IPS DF 6.9 (cell line): ENCODE measurements at regions not wholly inside any gene's neighbourhood (a gene's known extent, or its start where the extent isn't known, plus 50 kb on each side); places are given as distances from the start of the nearest gene placed in this dataset.

Source experiments
- DNase-seq: peaks from one replicate; pipeline ENCODE4 v3.0.0-alpha.2; 2013; ENCODE audit warnings: low read depth, low spot score
- H3K27ac ChIP-seq: one replicate; pipeline ENCODE4 v1.5.1; 2013; ENCODE audit warnings: low read length, control low read depth
- H3K27me3 ChIP-seq: 2 replicates; pipeline ENCODE4 v1.6.1; 2013; ENCODE audit warnings: mild to moderate bottlenecking, low read length; ENCODE audit not compliant: control insufficient read depth, insufficient read depth
- H3K36me3 ChIP-seq: 2 replicates; pipeline ENCODE4 v1.6.1; 2013; ENCODE audit warnings: low read length; ENCODE audit not compliant: control insufficient read depth, insufficient read depth
- H3K4me1 ChIP-seq: 2 replicates; pipeline ENCODE4 v1.6.1; 2013; ENCODE audit warnings: low read length; ENCODE audit not compliant: control insufficient read depth, insufficient read depth
- H3K4me3 ChIP-seq: 2 replicates; pipeline ENCODE4 v1.5.1; 2013; ENCODE audit warnings: mild to moderate bottlenecking, low read length
- H3K9me3 ChIP-seq: 2 replicates; pipeline ENCODE4 v1.6.1; 2013; ENCODE audit warnings: low read length, inconsistent platforms; ENCODE audit not compliant: control insufficient read depth, insufficient read depth
- WGBS: extraction: QIAGEN DNeasy Blood & Tissue Kit; methylation state at CpG from one replicate; pipeline ENCODE4 v1.1.7; 2013; ENCODE audit warnings: mixed read lengths, missing lambda C conversion rate; ENCODE audit not compliant: insufficient read length, insufficient coverage; 5-methylcytosine and 5-hydroxymethylcytosine counted together

DNA sequence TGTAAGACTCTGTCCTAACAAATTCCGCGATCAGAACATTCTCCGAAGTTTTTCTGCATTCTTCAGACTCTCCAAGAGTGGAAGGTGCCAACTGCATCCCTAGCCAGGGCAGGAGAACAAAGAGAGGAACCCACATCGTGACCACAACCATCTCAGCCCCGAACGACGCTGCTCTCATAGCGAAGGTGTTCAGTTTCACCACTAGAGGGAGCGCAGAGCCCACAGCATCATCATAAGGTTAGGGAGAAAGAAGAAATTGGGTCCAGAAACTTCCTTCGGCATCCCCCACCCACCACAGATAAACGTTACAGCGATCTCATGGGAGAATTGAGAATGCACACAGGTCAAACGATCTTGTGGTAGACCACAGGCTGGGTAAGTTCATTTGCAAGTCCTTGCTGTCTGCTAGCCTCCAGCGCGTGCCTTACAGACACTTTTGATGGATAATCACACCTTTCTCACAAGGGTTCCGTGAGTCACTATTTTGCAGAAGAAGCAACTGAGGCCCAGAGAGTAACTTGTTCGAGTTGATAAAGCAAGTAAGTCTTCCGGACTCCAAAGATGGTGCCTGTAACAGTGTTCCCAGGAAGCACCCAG, 53.7 kb upstream of the ARL4C start:
- no peak overlapping the region for H3K4me3 ChIP-seq

DNA sequence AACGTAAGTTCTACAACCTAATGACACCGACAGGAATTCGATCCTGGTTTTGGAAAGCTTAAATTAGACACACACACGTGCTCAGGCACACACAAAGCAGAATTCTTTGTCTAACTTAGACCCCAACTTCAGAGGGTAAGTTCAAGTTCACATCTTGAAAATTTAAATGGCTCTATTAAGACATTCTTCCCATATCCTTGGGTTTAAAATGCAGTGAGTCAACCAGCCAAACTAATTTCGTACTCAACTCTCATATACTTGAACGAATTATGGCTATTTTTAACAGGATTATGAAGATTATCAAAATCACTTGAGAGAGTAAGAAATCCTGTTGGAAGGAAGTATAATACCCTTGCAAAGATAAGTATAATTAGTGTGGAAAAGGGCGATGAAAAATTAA, 53.2 kb upstream of the ARL4C start:
- H3K27ac ChIP-seq, result no peak overlapping the region
- peaks cover 6% of the 10 kb centered on the region for H3K4me1 ChIP-seq
- H3K4me3 ChIP-seq, result no peak overlapping the region
- no peak for DNase-seq
- H3K36me3 ChIP-seq, result no peaks in the 10 kb centered on the region
- H3K27me3 ChIP-seq, result no peaks in the 10 kb centered on the region
- no peaks in the 10 kb centered on the region for H3K9me3 ChIP-seq
- WGBS, result 100% methylated on average over 1 of the region's 7 CpGs

More for the DNA sequence above, 53.7 kb upstream of the ARL4C start:
- no peak overlapping the region for H3K27ac ChIP-seq
- H3K4me1 ChIP-seq, result peaks cover 6% of the 10 kb centered on the region
- no CpG with 5 or more reads among the region's 18 CpGs for WGBS
- peak; percentile 74 for DNase-seq
- H3K27me3 ChIP-seq, result no peaks in the 10 kb centered on the region
- H3K9me3 ChIP-seq, result no peaks in the 10 kb centered on the region
- H3K36me3 ChIP-seq, result no peaks in the 10 kb centered on the region

DNA sequence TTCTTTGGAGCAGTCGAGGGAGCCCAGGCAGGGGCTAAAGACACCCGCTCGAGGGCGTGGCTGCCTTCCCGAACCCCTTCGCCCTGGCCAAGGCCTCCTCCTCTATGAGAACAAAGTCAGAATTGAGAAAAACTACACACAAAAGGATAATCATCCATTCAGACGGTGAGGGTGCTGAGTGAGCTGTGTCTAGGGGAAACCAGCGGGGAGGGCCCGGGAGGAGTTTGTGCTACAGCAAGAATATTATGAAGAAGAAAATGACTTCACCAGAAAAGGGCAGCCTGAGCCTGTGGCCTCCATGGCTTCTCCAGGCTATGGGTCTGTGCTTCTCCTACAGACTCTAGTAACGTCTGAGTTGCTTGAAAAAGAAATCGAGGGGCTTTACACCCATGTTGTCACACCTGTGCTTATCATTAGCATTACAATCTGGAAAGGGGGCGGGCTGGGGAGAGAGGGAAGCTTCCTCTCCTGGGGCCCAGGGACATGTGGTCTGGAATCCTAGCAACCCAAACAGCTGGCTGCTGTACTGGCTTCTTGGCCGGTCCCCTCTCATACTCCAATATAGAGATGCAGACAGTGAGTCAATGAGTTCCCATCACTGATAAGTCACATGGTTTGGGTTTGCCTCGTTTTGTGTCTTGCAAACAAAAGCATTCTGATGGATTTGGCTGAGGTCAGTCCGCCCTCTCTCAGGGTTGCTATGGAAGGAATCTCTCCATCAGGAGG, 52.0 kb upstream of the ARL4C start:
- H3K4me1 ChIP-seq, result peaks cover 6% of the 10 kb centered on the region
- DNase-seq, result no peak
- no peaks in the 10 kb centered on the region for H3K27me3 ChIP-seq
- WGBS, result no CpG with 5 or more reads among the region's 15 CpGs
- H3K36me3 ChIP-seq, result no peaks in the 10 kb centered on the region
- no peak overlapping the region for H3K4me3 ChIP-seq
- H3K9me3 ChIP-seq, result no peaks in the 10 kb centered on the region
- H3K27ac ChIP-seq, result no peak overlapping the region

DNA sequence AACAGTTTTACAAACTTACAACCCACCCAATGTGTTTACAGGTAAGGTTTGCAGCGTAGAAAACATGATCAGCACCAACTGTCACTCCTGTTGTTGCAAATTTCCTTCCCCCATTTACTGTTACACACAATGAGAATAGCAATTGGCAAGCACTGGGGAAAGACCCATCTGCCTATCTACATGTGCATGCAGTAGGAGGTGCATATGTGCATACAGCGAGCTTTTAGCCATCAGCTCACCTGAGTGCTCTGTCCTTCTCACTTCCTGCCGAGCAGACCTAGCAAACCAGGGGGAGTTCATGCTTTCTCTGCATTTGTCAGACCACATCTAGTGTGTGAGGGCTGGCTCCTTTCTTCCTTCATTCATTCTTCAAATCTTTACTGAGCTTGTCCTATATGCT, 49.9 kb upstream of the ARL4C start:
- H3K4me1 ChIP-seq, result peaks cover 6% of the 10 kb centered on the region
- no peak overlapping the region for H3K27ac ChIP-seq
- no CpG with 5 or more reads among the region's 3 CpGs for WGBS

More for the DNA sequence above, 49.9 kb upstream of the ARL4C start:
- Histone ChIP-seq H3K9me3 (no peaks in the 10 kb centered on the region), H3K4me3 (no peak overlapping the region), H3K36me3 (no peaks in the 10 kb centered on the region), H3K27me3 (no peaks in the 10 kb centered on the region)
- DNase-seq, result no peak
